Stimulated activated CD4-positive, alpha-beta T cell treated with anti-CD3 and anti-CD28 coated beads, Interleukin-4, amount 100 ng/mL, for 1 hour (primary cell): ENCODE measurements at regions not wholly inside any gene's neighbourhood (a gene's known extent, or its start where the extent isn't known, plus 50 kb on each side); places are given as distances from the start of the nearest gene placed in this dataset.
"Not testable (repeated sequence)": the region's sequence is repeated elsewhere in the genome, so short reads cannot be mapped to it uniquely, and the experiment has no call there.

Source experiments
- DNase-seq: peaks from one replicate; pipeline ENCODE4 v3.0.0-alpha.2; 2020

DNA sequence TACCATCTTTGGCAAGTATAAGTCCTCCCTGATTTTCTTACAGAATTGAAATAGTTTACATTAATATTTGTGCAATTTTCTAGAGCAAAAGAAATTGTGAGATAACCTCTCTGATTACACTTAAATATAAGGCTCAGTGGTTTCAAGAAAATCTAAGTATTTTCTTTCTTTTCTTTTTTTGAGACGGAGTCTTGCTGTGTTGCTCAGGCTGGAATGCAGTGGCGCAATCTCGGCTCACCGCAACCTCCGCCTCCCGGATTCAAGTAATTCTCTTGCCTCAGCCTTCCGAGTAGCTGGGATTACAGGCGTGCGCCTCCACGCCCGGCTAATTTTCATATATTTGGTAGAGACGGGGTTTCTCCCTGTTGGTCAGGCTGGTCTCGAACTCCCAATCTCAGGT lies 813.9 kb upstream of the SLC10A2 start:
- not testable (repeated sequence) for DNase-seq

DNA sequence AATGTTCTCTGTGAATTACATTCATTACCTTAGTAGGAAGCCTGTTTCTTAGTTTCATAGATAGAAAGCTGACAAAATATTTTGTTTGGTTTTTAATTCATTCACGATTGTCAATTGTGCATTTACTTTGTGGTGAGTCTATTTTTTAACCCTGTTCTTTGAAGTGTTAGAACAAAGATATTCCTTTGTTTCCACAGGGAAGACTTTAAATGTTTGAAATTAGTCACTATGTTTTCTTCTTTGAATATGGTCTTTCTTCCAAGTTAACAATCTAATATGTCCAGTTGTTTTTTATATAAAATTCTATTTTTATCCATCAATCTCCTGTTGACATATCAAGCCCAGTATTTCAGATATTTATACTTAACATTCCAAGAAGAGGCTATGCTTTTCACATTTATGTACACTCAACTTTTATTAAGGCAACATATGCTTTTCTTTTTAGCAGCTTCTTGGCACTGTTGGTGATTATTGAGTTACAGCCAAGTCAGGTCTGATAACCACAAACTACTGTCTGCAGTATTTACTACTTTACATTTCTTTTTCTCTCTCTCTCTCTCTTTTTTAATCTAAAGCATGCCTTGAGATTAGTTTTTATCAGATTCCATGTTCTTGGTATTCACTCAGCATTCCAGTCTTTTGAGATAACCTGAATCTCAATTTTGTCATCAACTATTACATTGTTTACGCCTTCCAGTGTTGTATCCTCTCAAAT lies 812.8 kb upstream of the SLC10A2 start:
- no peak for DNase-seq

DNA sequence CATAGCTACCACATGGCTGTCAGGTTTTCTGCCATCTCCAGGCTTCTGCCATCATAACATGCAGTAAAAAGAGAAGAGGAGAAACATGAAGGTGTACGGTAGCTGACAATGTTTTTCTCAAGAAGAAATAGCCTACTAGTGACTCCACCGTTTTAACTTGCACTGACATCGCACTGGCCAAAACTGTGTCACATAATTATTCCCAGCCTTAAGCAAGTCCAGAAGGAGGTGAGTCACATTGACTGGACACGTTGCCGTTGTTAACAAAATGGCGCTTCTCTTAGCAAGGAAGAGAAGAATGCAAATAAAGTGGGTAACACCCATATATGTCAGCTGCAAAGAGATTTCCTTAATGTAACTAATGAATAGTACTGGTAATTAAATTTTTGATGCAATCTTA lies 810.4 kb upstream of the SLC10A2 start:
- no peak for DNase-seq

DNA sequence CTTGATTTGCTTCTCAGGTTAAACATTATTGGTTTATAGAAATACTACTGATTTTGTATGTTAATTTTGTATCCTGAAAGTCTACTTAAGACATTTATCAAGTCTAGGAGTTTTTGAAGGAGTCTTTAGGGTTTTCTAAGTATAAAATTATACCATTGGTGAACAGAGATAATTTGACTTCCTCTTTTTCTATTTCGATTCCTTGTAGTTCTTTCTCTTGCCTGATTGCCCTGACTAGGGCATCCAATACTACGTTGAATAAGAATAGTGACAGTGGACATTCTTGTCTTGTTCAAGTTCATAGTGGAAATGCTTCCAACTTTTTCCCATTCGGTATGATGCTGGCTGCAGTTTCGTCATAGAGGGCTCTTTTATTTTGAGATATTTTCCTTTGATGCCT lies 807.5 kb upstream of the SLC10A2 start:
- DNase-seq, result no peak

DNA sequence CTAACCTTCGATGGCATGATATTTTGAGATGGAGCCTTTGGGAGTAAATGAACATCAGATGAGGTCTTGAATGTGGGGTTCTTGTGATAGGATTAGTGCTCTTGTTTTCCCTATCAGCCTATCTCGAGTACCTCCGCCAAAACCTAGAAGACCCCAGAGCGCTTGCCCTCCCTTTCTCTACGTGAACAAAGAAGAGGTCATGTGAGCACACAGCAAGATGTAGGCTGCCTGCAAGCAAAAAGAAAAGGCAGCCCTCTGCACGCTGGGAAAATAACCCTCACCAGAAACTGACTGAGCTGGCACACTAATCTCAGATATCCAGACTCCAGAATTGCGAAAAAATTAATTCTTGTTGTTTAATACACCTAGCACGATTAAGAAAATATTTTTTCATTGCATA lies 799.8 kb upstream of the SLC10A2 start:
- no peak for DNase-seq

DNA sequence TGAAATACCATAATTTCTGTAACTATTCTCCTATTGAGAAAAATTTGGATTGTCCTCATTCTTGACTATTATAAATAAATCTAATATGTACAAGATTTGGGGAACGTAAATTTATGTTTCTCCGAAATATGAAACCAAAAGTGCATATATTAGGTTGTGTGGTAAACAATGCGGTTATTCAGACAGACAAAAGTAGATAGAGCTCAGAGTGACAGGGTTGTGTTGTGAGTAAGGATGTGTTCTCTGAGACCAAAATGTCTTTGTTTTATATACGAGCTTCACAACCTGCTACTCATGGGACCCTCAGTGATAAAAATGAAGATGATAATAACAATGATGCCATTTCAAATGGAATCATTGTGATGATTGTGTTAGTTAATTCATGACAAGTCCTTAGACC lies 796.3 kb upstream of the SLC10A2 start:
- DNase-seq, result no peak

DNA sequence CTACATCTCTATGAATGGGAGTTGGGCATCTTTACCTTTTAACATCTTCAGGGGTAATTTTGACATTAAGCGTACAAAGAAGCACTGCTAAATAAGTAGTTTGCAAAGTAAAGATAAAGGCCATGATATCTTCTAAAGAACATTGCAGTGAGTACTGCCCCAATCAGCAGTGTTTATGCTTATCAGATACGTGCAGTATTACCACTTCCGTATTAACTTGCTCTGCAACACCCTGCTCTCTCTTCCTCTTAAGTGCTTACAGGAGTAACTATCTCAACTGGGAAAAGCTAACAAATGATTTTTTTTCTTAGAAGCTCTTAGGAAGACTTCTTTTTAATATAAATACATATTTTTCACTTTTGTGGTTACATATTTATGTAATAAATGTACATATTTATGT lies 793.7 kb upstream of the SLC10A2 start:
- no peak for DNase-seq

DNA sequence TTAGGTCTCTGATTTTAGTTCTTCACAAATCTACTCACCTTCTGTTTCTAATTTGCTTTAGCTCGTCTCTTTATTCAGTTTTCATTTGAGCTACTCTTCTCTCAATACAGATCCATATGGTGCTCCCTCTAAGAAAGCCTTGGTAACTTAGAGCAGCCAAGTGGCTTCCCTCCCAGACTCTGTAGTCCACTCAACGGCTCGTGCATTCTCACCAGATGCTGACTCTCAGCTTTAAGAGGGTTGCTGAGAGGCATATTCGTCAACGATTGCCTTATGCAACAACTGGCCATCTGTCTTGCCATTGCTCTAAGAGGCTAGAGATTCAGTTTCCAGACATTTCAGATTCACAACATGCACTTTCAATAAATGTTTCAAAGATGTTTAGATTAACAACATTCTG lies 785.8 kb upstream of the SLC10A2 start:
- no peak for DNase-seq

DNA sequence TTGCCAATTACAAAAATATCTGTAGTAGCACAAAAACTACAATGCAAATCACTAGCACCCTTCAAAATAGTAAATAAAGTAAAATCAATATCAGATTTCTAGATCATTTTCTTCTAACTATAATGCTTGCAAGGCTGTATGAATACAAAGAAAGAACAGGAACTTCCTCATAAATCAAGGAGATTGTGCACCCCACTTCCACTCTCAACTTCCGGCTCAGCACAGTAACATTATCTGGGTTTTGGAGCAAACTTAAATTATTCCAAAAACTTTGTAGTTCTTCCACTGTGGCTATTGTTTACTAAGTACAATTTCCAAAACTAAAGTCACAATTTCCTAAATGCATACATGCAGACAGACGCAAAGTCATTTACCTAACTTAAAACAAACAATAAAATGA lies 778.3 kb upstream of the SLC10A2 start:
- no peak for DNase-seq

DNA sequence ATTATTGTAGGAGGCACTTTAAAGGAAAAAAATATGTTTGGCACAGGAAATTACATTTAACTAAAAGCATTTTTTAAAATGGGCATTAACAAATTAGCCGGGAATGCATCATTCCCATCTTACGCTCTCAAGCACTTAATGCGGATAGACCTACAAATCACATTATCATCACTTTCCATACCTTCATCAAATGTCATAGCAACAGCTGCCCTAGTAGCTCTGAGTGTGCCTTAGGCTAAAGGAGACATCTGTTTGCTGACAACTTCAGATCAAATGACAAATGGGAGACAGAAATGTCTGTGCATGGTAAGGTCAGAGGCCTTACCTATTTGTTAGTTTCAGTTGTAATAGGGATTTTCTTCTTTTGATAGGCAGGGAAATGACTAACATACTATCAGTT lies 773.2 kb upstream of the SLC10A2 start:
- no peak for DNase-seq

DNA sequence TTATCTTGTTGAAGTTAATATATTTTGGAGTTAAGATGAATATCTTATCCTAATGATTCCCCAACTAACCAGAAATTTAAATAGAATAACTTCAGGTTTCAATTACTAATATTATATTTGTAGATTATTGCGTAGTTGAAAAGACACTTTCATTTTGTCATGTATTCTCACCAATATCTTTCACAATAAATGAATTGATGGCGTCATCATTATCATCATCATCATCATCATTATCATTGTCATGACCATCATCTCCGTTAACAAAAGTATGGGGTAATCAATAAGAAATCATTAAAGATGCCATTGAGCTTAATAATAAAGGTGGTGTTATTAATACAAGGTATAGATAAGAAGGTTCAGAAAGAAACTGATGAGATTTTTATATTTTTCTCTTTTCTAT lies 768.8 kb upstream of the SLC10A2 start:
- no peak for DNase-seq

DNA sequence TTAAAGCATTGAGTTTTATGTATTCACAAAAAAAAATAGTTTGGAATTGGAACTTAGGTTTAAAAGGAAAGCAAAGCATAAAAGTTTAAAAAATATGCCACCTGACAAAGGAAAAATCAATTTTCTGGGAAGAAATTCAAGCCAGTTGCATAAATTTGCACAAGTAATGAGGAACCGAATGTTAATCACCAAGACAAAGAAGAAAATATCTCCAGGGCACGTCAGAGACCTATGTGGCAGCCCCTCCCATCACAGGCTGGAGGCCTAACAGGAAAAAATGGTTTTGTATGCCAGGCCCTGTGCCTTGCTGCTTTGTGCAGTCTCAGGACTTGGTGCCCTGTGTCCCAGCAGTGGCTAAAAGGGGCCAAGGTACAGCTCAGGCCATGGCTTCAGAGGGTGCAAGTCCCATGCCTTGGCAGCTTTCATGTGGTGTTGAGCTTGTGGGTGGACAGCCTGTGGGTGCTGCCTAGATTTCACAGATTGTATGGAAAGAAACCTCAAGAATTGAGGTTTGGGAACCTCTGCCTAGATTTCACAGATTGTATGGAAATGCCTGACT lies 767.2 kb upstream of the SLC10A2 start:
- no peak for DNase-seq

DNA sequence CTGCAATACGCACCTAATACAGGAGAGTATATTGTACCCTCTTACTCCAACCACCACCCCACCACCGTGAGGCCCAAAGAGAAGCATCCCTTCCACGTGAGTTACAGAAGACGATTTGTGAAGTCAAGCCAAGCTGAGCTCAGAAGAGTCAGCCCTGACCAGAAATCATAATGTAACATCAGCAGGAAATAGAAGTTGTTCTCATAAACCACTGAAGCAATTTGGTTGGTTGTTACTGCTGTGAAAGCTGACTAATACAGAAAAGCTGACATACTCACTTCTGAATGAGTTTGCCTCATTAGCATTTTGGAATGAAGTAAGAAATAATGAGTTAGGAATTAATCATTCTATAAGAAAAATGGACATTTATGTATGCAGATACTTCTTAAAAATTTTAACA lies 749.4 kb upstream of the SLC10A2 start:
- DNase-seq, result no peak

DNA sequence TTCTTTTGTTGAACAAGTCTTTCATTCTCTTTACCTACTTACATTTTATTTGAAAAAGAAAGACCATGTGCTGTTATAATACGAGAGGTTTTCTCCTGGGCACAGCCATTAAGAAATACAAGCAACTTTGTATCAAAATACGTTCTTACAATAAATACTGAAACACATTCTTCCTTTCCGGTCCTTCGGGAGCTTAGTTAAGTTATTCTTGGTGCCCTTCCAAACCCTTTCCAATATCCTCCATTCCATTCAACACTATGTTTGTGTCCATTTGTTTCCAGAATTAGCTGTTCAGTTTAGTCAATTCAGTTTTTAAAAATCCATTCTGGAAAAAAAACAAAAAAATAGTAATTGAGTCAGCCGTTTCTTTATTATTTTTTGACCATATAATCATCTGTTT lies 746.8 kb upstream of the SLC10A2 start:
- no peak for DNase-seq

DNA sequence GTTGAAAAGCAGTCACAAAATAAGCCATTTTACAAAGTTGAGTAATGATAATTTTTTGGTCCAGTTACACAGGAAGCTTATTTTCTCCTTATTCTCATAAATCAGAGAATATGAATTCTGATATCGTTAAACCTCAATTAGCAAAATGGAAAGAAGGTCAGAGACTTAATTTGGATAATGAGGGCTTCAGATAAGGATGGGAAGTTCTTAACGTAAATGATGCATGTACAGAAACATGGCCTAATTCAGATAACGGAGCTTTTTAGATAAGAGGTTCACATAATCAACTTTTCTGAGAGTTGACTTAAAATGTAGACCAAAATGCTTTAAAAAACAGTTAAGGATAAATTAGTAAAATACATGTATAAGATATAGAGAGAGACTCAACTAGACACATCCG lies 746.3 kb upstream of the SLC10A2 start:
- no peak for DNase-seq

DNA sequence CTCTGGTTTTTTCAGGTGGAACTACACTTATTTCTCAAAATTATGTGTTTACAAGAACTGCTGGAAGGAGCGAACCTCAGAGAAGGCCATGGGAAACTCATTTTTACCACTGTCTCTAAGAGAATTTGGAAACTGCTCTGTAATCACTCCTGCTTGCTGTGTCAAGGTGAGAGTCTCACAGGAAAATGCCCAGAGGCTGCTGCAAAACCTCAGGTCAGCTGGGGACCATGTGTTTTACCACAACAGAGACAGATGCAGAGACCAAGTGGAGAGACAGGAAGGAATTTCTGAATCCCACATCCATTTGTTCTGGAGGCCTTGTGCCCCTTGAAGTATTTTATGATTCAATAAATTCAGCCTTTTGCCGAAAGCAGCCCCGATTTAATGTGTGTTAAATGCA lies 743.8 kb upstream of the SLC10A2 start:
- no peak for DNase-seq

DNA sequence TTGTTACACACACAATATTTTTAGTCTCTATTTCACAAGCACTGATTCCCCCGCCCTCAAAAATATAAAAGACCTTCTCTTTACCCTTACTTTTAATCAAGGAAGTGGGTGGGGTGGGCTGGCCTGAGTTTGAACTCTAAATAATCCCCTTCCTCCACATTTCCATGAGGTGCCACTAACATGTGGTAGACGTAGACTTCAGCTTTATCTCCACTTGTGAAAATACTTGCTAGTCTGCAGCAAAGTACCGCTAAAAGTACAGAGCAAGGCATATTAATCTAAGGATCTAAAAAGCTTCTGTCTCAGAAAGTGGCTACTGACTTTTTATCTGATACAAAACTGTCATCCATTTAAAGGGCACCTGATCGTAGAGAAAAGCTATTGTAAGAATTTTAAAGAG lies 739.6 kb upstream of the SLC10A2 start:
- DNase-seq, result no peak

DNA sequence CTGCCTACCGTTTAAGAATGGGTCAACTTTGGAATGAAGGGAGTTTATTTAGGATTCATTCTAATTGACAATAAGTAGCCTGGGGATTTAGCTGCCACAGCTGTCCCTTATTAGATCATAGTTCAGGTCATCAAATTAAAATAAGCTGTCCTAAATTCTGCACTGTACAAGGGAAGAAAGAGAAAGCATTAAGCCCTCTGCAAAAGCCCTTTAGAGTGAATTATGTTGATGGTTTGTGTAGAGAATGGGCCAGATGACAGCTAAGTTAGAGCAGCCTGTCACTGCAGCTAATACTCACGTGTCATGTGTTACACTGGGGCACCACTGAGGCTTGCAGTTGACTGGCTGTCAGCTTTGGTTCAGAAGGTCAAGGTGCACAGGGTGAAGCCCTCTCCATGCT lies 737.1 kb upstream of the SLC10A2 start:
- no peak for DNase-seq

DNA sequence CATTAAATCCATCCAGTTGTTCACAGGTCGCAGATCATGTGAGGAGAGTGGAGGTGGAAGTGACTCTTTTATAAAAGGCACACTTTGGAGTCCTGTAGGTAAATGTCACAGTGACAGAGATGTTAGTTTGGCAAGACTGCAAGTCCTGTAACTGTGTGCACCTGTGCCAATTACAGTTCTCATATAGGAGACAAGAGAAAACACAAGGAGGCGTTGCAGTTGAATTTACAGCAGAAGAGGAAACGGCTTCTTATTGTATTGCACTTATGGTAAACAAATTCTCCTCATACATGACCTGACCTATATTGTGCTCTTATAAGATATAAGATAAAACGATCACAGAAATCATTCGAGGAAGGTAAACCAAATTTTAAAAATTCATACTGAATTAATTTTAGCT lies 732.8 kb upstream of the SLC10A2 start:
- no peak for DNase-seq

DNA sequence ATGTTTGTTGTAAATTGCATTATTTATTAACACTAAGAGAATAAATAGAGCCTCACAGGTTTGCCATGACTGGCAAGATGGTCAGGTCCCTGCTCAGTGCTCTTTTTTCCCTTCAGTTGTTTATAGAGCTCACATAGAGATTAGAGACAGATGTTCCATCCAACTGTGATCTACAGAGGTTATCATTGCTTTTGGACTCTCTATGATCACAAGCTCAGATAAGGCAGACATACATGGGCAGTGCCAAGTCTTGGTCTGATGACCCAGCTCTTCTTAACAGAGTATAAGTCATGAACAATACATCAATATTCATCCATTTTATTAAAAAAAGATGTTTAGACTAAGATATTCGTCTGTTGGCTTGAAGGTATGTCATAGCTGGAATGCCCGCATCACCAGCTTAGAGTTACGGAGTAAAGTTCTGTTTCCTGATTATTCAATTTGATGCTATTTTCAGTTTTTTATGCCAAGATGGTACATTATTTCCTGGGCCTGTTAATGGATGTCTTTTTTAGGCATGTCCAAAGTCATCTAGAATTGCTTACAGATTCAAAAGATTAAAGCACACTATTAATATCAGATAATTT lies 729.8 kb upstream of the SLC10A2 start:
- no peak for DNase-seq

DNA sequence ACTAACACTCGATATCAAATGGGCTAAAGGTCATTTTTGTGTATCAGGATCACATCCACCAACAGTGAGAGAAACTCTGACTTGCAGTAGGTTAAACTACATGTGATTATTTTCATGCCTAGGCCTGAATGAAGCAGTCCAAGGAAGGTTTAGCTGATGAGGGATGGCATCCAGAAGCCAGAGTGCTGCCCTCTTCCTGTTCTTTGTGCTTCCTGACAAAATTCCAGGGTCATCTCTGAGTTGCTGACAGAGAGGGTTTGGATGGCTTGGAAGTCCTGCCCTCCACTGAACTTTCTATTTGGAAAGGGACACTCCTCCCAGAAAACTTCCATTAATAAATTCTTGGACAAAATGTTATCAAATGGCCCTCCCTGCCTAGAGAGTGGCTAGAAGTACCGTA lies 728.3 kb upstream of the SLC10A2 start:
- DNase-seq, result no peak

DNA sequence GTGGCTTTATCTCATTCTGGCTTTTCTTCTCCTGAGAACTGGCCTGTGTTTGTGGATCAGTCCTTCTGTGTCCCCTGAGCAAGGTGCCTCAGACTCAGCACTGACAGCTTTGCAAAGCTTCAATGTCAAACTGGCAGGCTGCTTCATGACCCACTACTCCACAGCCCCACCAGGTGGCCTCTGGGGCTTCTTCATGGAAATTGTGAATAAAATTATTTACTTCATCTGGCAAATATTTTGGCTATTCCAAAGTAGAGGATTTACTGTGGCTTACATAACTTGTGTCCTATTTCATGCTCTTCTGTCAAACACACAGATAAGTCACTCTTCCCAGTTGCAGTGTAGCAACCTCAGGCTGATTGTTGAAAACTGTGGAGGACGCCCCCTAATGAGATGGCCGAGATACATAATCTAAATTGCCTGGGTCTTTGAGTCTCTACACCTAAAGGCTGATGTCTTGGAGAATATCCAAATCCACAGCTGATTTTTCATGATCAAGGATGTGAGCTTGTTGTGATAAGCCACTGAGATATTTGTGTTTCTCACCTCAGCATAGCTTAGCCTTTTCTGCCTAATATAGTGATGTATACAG lies 721.9 kb upstream of the SLC10A2 start:
- DNase-seq, result no peak

DNA sequence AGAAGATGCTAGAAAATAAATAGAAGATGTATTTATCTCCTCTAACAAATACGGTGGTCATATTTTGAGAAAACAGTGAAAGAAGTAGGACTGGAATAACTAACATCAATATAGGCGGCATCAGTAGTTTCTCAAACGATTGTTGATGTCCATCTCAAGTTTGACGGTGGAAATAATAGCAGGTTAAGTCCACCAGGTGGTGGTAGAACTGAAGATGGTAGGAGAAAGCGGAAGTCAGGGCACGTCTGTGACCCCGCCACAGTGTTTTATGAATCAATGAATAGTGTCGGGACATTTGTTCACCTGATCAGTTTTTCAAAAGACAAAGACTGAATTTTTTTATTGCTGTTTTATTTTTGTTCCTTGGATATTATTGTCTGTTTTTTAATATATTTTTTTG lies 706.4 kb upstream of the SLC10A2 start:
- no peak for DNase-seq

DNA sequence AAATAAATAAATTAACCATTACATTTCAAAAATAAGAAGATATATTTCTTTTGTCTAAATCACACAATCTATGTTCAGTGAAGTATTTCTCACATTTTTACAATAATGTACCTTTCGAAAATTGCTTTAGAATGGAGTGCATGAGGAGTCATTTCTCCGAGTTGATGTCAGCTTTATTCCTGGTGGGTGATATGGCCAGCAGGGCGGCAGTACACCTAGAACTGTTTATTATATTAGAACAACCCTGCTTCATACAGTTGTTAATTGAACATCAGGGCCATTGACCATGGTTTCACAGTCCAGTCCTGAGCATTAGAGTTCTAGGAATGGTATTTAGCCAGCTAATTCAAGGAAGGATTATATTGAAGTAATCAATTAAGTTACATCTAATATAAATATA lies 696.3 kb upstream of the SLC10A2 start:
- no peak for DNase-seq

DNA sequence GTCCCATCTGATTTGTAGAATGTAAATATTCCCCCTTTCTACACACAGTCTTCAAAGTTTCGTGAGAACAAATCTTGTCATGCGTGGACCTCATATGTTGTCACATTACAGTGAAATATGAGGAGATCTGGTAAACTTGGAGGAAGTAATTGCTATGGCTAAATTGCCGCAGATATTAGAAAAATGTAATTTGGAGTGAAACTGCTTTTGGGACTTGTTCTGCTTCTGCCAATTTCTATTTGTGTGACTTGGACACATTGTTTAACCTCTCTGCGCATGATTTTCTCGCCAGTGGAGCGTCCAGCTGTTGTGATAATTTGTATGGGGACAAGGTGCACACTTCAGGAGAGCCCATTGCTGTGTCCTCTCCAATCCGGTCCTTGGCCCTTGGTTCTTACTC lies 693.1 kb upstream of the SLC10A2 start:
- no peak for DNase-seq
